Liver (tissue), 8 donors: ENCODE measurements at regions not wholly inside any gene's neighbourhood (a gene's known extent, or its start where the extent isn't known, plus 50 kb on each side); places are given as distances from the start of the nearest gene placed in this dataset.

ENCODE experiments used
- DNase-seq: peaks from one replicate; pipeline ENCODE4 v3.0.0-alpha.2; 2017; ENCODE audit warnings: low spot score
- H3K27ac ChIP-seq, 2 donors: one replicate each; pipeline ENCODE4 v1.7.0; 2013; ENCODE audit warnings: inconsistent platforms in 2 of 2, low read length in 2 of 2, control low read depth in 1 of 2, low read depth in 1 of 2, mild to moderate bottlenecking in 1 of 2
- H3K27me3 ChIP-seq, 4 donors: one replicate each; pipeline versions ENCODE4 v1.6.1 to v1.7.0; 2013; ENCODE audit warnings: low read length in 3 of 4, inconsistent platforms in 1 of 4, mild to moderate bottlenecking in 1 of 4, moderate library complexity in 1 of 4; ENCODE audit not compliant: control insufficient read depth in 4 of 4, insufficient read depth in 4 of 4
- H3K36me3 ChIP-seq, 4 donors: one replicate each; pipeline versions ENCODE4 v1.6.1 to v1.7.0; 2013; ENCODE audit warnings: low read length in 3 of 4, mild to moderate bottlenecking in 3 of 4, low read depth in 1 of 4, moderate library complexity in 1 of 4; ENCODE audit not compliant: control insufficient read depth in 4 of 4, insufficient read depth in 3 of 4
- H3K4me1 ChIP-seq, 4 donors: one replicate each; pipeline versions ENCODE4 v1.6.1 to v1.7.0; 2013; ENCODE audit warnings: low read length in 3 of 4, mild to moderate bottlenecking in 3 of 4, moderate library complexity in 1 of 4; ENCODE audit not compliant: control insufficient read depth in 4 of 4, insufficient read depth in 4 of 4
- H3K4me3 ChIP-seq, 3 donors: one replicate each; pipeline versions ENCODE4 v1.6.1 to v1.7.0; 2013; ENCODE audit warnings: low read length in 3 of 3, control low read depth in 1 of 3, low read depth in 1 of 3, mild to moderate bottlenecking in 1 of 3
- H3K9ac ChIP-seq, 2 donors: one replicate each; pipeline ENCODE4 v1.7.0; 2013; ENCODE audit warnings: low read length in 2 of 2, mild to moderate bottlenecking in 2 of 2, moderate library complexity in 2 of 2, control low read depth in 1 of 2, low read depth in 1 of 2
- H3K9me3 ChIP-seq, 4 donors: one replicate each; pipeline versions ENCODE4 v1.6.1 to v1.7.0; 2013; ENCODE audit warnings: low read length in 3 of 4; ENCODE audit not compliant: control insufficient read depth in 4 of 4
- CTCF ChIP-seq: fragments of 150-350 bp; IDR thresholded peaks from 2 replicates; pipeline ENCODE4 v1.5.1; 2017; ENCODE audit warnings: improper control_type of control experiment, low read depth, low read length; ENCODE audit not compliant: missing input control
- HNF4A ChIP-seq, 2 donors: conservative IDR thresholded peaks; 2 replicates each; pipeline ENCODE4 v1.6.1; 2016; ENCODE audit warnings: antibody characterized with exemption in 2 of 2, mild to moderate bottlenecking in 2 of 2
- HNF4G ChIP-seq: IDR thresholded peaks from 2 replicates; pipeline ENCODE4 v1.6.1; 2016; ENCODE audit warnings: antibody characterized with exemption
- RAD21 ChIP-seq, 2 donors: IDR thresholded peaks; 2 replicates each; pipeline ENCODE4 v1.6.1; 2016; ENCODE audit warnings: antibody characterized with exemption in 2 of 2, mild to moderate bottlenecking in 2 of 2
- RXRA ChIP-seq, 2 donors: IDR thresholded peaks; 2 replicates each; pipeline ENCODE4 v1.6.1; 2017 to 2018; ENCODE audit warnings: antibody characterized with exemption in 2 of 2, mild to moderate bottlenecking in 1 of 2
- SP1 ChIP-seq: IDR thresholded peaks from 2 replicates; pipeline ENCODE4 v1.6.1; 2018; ENCODE audit warnings: antibody characterized with exemption, mild to moderate bottlenecking
- YY1 ChIP-seq: IDR thresholded peaks from 2 replicates; pipeline ENCODE4 v1.6.1; 2016; ENCODE audit warnings: antibody characterized with exemption, mild to moderate bottlenecking
- WGBS: extraction: QIAGEN DNeasy Blood & Tissue Kit; methylation state at CpG from one replicate; pipeline ENCODE4 v1.1.7; 2013; 5-methylcytosine and 5-hydroxymethylcytosine counted together
- TF ChIP-seq, protein P1 (sequence below): IDR thresholded peaks from 2 replicates; pipeline ENCODE4 v1.6.1; 2016; ENCODE audit warnings: antibody characterized with exemption, mild to moderate bottlenecking
- TF ChIP-seq, protein P2 (sequence below): IDR thresholded peaks from 2 replicates; pipeline ENCODE4 v1.6.1; 2016; ENCODE audit warnings: antibody characterized with exemption
- donor health status: healthy.
- donor health status: healthy.
- donor health status: healthy.
- donor health status: healthy.
- donor health status: healthy.

- no peaks in the 10 kb centered on the region for H3K36me3 ChIP-seq
- no peak overlapping the region for H3K9ac ChIP-seq
- H3K4me1 ChIP-seq = no peaks in the 10 kb centered on the region
- TF ChIP-seq, protein P1, sequence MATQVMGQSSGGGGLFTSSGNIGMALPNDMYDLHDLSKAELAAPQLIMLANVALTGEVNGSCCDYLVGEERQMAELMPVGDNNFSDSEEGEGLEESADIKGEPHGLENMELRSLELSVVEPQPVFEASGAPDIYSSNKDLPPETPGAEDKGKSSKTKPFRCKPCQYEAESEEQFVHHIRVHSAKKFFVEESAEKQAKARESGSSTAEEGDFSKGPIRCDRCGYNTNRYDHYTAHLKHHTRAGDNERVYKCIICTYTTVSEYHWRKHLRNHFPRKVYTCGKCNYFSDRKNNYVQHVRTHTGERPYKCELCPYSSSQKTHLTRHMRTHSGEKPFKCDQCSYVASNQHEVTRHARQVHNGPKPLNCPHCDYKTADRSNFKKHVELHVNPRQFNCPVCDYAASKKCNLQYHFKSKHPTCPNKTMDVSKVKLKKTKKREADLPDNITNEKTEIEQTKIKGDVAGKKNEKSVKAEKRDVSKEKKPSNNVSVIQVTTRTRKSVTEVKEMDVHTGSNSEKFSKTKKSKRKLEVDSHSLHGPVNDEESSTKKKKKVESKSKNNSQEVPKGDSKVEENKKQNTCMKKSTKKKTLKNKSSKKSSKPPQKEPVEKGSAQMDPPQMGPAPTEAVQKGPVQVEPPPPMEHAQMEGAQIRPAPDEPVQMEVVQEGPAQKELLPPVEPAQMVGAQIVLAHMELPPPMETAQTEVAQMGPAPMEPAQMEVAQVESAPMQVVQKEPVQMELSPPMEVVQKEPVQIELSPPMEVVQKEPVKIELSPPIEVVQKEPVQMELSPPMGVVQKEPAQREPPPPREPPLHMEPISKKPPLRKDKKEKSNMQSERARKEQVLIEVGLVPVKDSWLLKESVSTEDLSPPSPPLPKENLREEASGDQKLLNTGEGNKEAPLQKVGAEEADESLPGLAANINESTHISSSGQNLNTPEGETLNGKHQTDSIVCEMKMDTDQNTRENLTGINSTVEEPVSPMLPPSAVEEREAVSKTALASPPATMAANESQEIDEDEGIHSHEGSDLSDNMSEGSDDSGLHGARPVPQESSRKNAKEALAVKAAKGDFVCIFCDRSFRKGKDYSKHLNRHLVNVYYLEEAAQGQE = no peak
- TF ChIP-seq, protein P2, sequence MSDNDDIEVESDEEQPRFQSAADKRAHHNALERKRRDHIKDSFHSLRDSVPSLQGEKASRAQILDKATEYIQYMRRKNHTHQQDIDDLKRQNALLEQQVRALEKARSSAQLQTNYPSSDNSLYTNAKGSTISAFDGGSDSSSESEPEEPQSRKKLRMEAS = no peak
- TF ChIP-seq HNF4G (no peak), SP1 (no peak), RXRA (IDR thresholded peaks at IDR 0.05) (no peak), CTCF (no peak), RAD21 (IDR thresholded peaks at IDR 0.05) (no peak)
- H3K27me3 ChIP-seq = peaks cover 0 to 3% (median 0%) of the 10 kb centered on the region in 4 donors
- no peak overlapping the region for H3K4me3 ChIP-seq
- no peak overlapping the region for H3K27ac ChIP-seq
- H3K9me3 ChIP-seq = peaks cover 0 to 3% (median 0%) of the 10 kb centered on the region in 4 donors
- 94% methylated on average over 5 of the region's 5 CpGs for WGBS
- DNase-seq = no peak
These were observed 224.0 kb upstream of the CDH13 start for GRCh38 chr16:82402665-82403218.

DNA sequence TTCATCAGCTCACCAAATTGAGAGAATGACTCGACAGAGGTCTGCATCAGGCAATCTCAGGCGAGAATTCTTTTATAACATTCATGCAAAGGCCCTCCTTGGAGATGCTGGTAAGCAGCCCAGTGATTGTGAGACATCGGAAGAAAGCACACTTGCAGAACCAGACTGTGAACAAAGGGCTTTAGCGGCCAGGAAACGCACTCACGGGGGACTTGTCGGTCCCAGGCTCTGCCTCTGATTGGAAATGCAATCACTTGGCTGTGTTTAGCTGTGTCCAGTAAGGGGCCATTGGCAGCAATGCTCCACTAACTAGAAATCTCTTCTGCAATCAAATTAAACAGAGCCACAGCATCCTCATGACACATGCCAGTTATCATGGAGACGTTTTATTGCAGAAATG, 226.7 kb upstream of the CDH13 start:
- no peak overlapping the region for H3K27ac ChIP-seq
- peaks cover 0 to 5% (median 1%) of the 10 kb centered on the region in 4 donors for H3K9me3 ChIP-seq
- TF ChIP-seq YY1 = no peak
- TF ChIP-seq SP1 = no peak
- no peak for TF ChIP-seq HNF4A (conservative IDR thresholded peaks at IDR 0.05)
- TF ChIP-seq RXRA (IDR thresholded peaks at IDR 0.05) = no peak
- TF ChIP-seq, protein P1 = no peak
- whole genome bisulfite sequencing = 56% methylated on average over 8 of the region's 8 CpGs
- no peak overlapping the region for H3K9ac ChIP-seq
- DNase-seq = no peak
- no peak overlapping the region for H3K4me3 ChIP-seq
- H3K4me1 ChIP-seq = no peaks in the 10 kb centered on the region
- peaks cover 0 to 3% (median under 1%) of the 10 kb centered on the region in 4 donors for H3K27me3 ChIP-seq
- no peaks in the 10 kb centered on the region for H3K36me3 ChIP-seq
